Mesenchymal stem cell (in vitro differentiated cells and primary cell): ENCODE measurements at regions not wholly inside any gene's neighbourhood (a gene's known extent, or its start where the extent isn't known, plus 50 kb on each side); places are given as distances from the start of the nearest gene placed in this dataset.

ENCODE experiments used
- DNase-seq: peaks from one replicate; pipeline ENCODE4 v3.0.0-alpha.2; 2013
- H2AFZ ChIP-seq: one replicate; pipeline ENCODE4 v1.6.1; 2013; ENCODE audit warnings: low read depth, mild to moderate bottlenecking, control low read depth, inconsistent platforms, low read length, moderate library complexity
- H2AK5ac ChIP-seq: 2 replicates; pipeline ENCODE4 v1.6.1; 2013; ENCODE audit warnings: low read length, moderate library complexity, mild to moderate bottlenecking, inconsistent platforms; ENCODE audit not compliant: severe bottlenecking
- H2BK120ac ChIP-seq: one replicate; pipeline ENCODE4 v1.6.1; 2013; ENCODE audit warnings: low read depth, mild to moderate bottlenecking, inconsistent platforms, low read length, moderate library complexity
- H2BK12ac ChIP-seq, 2 experiments: one replicate each; pipeline ENCODE4 v1.6.1; 2013; ENCODE audit warnings: inconsistent platforms in 2 of 2, low read length in 2 of 2, mild to moderate bottlenecking in 2 of 2, moderate library complexity in 2 of 2, control low read depth in 1 of 2
- H2BK15ac ChIP-seq: one replicate; pipeline ENCODE4 v1.6.1; 2013; ENCODE audit warnings: mild to moderate bottlenecking, low read depth, inconsistent platforms; ENCODE audit not compliant: poor library complexity, severe bottlenecking
- H2BK5ac ChIP-seq: 2 replicates; pipeline ENCODE4 v1.6.1; 2013; ENCODE audit warnings: low read depth, mild to moderate bottlenecking, low read length, control low read depth, inconsistent platforms; ENCODE audit not compliant: poor library complexity, severe bottlenecking
- H3K14ac ChIP-seq, 2 experiments: one replicate each; pipeline ENCODE4 v1.6.1; 2013; ENCODE audit warnings: inconsistent platforms in 2 of 2, low read length in 2 of 2, control low read depth in 1 of 2, mild to moderate bottlenecking in 1 of 2, moderate library complexity in 1 of 2
- H3K18ac ChIP-seq, 2 experiments: one replicate each; pipeline ENCODE4 v1.6.1; 2013; ENCODE audit warnings: inconsistent platforms in 2 of 2, low read length in 2 of 2, control low read depth in 1 of 2, low read depth in 1 of 2, mild to moderate bottlenecking in 1 of 2
- H3K23ac ChIP-seq, 2 experiments: one replicate each; pipeline ENCODE4 v1.6.1; 2013; ENCODE audit warnings: inconsistent platforms in 2 of 2, low read length in 2 of 2, mild to moderate bottlenecking in 2 of 2, moderate library complexity in 2 of 2, control low read depth in 1 of 2
- H3K27ac ChIP-seq: 2 replicates; pipeline ENCODE4 v1.5.1; 2013; ENCODE audit warnings: mild to moderate bottlenecking, moderate library complexity, low read length, control low read depth, inconsistent platforms; ENCODE audit not compliant: poor library complexity, severe bottlenecking
- H3K27me3 ChIP-seq, 2 experiments: 2 replicates each; pipeline versions ENCODE4 v1.6.1 to v1.7.0; 2013; ENCODE audit warnings: low read length in 2 of 2, mild to moderate bottlenecking in 2 of 2, moderate library complexity in 2 of 2, control low read depth in 1 of 2, inconsistent platforms in 1 of 2; ENCODE audit not compliant: control insufficient read depth in 1 of 2, insufficient read depth in 1 of 2
- H3K36me3 ChIP-seq, 2 experiments: 2 replicates each; pipeline versions ENCODE4 v1.6.1 to v1.7.0; 2013; ENCODE audit warnings: low read length in 2 of 2, control low read depth in 1 of 2, inconsistent platforms in 1 of 2, low read depth in 1 of 2, mild to moderate bottlenecking in 1 of 2; ENCODE audit not compliant: insufficient read depth in 2 of 2, control insufficient read depth in 1 of 2
- H3K4ac ChIP-seq, 2 experiments: one replicate each; pipeline ENCODE4 v1.6.1; 2013; ENCODE audit warnings: inconsistent platforms in 2 of 2, low read length in 2 of 2, mild to moderate bottlenecking in 2 of 2, moderate library complexity in 2 of 2, control low read depth in 1 of 2, low read depth in 1 of 2
- H3K4me1 ChIP-seq: 2 replicates; pipeline ENCODE4 v1.6.1; 2013; ENCODE audit warnings: low read depth, low read length, control low read depth; ENCODE audit not compliant: control insufficient read depth, insufficient read depth
- H3K4me2 ChIP-seq: 2 replicates; pipeline ENCODE4 v1.6.1; 2013; ENCODE audit warnings: low read length, mild to moderate bottlenecking, inconsistent platforms; ENCODE audit not compliant: poor library complexity, severe bottlenecking
- H3K4me3 ChIP-seq, 2 experiments: 2 replicates each; pipeline versions ENCODE4 v1.5.1 to v1.7.0; 2013; ENCODE audit warnings: low read length in 2 of 2, mild to moderate bottlenecking in 2 of 2, control low read depth in 1 of 2, low read depth in 1 of 2; ENCODE audit not compliant: insufficient read depth in 1 of 2
- H3K79me1 ChIP-seq: replicated peaks from 2 replicates; pipeline ENCODE4 v1.6.1; 2013; ENCODE audit warnings: mild to moderate bottlenecking, control low read depth, low read length, inconsistent platforms; ENCODE audit not compliant: poor library complexity, severe bottlenecking
- H3K9ac ChIP-seq: 2 replicates; pipeline ENCODE4 v1.7.0; 2013; ENCODE audit warnings: mild to moderate bottlenecking, low read length, moderate library complexity
- H3K9me3 ChIP-seq: 2 replicates; pipeline ENCODE4 v1.7.0; 2013; ENCODE audit warnings: mild to moderate bottlenecking, low read length; ENCODE audit not compliant: control insufficient read depth
- H4K8ac ChIP-seq: one replicate; pipeline ENCODE4 v1.6.1; 2013; ENCODE audit warnings: inconsistent platforms, mild to moderate bottlenecking, low read length, moderate library complexity
- H4K91ac ChIP-seq: one replicate; pipeline ENCODE4 v1.6.1; 2013; ENCODE audit warnings: mild to moderate bottlenecking, low read length, inconsistent platforms
- WGBS: methylation state at CpG from one replicate; pipeline ENCODE4 v1.1.7; 2013; ENCODE audit warnings: mixed read lengths; 5-methylcytosine and 5-hydroxymethylcytosine counted together

DNA sequence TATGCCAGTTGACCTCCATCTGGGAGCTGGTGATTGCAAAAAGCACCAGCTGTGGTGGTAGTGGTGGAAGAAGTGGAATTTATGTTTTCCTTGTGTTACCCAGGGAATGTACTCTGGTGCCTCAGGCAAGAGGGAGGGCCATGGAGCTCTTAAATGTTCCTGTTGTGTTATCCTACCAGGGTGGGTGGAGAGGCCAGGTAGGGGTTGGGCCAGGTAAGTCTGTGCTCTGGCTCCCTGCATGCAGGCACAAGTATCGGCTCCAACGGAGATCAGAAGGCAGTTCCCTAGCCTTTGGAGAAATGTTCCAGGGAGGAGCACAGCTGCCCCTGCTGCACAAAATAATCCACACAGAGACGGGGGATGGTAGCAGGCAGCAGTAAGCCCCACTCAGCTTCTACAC lies 419.3 kb upstream of the EYS start:
- Histone ChIP-seq H3K14ac (no peak overlapping the region), H3K4me3 (no peak overlapping the region), H2BK120ac (no peak overlapping the region), H3K4me1 (no peaks in the 10 kb centered on the region), H3K9me3 (peaks cover 30% of the 10 kb centered on the region), H2AFZ (no peak overlapping the region), H3K4me2 (no peak overlapping the region), H3K9ac (no peak overlapping the region), H2BK15ac (no peak overlapping the region), H3K27me3 (no peaks in the 10 kb centered on the region), H4K91ac (no peak overlapping the region), H2BK12ac (no peak overlapping the region), H3K18ac (peak overlapping the region in 1 of 2 experiments; percentile 7), H3K79me1 (no peaks in the 10 kb centered on the region), H3K4ac (no peak overlapping the region), H3K27ac (no peak overlapping the region), H2AK5ac (no peak overlapping the region), H3K36me3 (no peaks in the 10 kb centered on the region), H3K23ac (no peak overlapping the region), H4K8ac (no peak overlapping the region), H2BK5ac (no peak overlapping the region)
- no peak for DNase-seq
- 92% methylated on average over 3 of the region's 3 CpGs for WGBS

DNA sequence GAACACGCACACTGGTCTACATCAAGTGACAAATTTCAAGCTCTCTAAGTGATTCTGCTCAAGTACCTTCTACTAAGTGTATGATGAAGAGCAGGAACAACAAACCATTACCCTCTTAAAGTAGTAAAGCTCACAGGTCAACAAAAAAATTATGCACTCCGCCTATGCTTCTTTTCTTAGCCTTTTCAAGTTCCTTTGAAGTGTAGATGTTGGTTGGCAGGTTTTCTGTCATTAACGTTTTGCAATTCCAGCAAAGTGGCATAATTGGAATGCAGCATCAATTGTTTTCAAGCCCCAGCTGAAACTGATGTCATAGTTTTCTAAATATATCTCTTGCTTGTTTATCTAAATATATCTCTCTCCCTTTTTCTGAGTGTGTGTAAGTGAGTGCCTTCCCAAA lies 396.9 kb upstream of the EYS start:
- H2BK5ac ChIP-seq = no peak overlapping the region
- no peak overlapping the region for H2BK12ac ChIP-seq
- H3K9ac ChIP-seq = no peak overlapping the region
- H3K4me3 ChIP-seq = no peak overlapping the region
- DNase-seq = peak; percentile 84
- H3K18ac ChIP-seq = no peak overlapping the region
- no peak overlapping the region for H3K4me2 ChIP-seq
- H4K8ac ChIP-seq = no peak overlapping the region
- H2BK15ac ChIP-seq = no peak overlapping the region
- H2AK5ac ChIP-seq = no peak overlapping the region
- H3K27me3 ChIP-seq = no peaks in the 10 kb centered on the region
- no peak overlapping the region for H3K27ac ChIP-seq
- no peak overlapping the region for H3K14ac ChIP-seq
- no peaks in the 10 kb centered on the region for H3K36me3 ChIP-seq
- H3K23ac ChIP-seq = no peak overlapping the region
- no peak overlapping the region for H2AFZ ChIP-seq
- no CpG with 5 or more reads among the region's 3 CpGs for WGBS
- H4K91ac ChIP-seq = no peak overlapping the region
- H3K79me1 ChIP-seq = no peaks in the 10 kb centered on the region
- H2BK120ac ChIP-seq = no peak overlapping the region
- H3K4ac ChIP-seq = peak overlapping the region in 1 of 2 experiments; percentile 69
- H3K4me1 ChIP-seq = no peaks in the 10 kb centered on the region
- H3K9me3 ChIP-seq = peaks cover 12% of the 10 kb centered on the region

DNA sequence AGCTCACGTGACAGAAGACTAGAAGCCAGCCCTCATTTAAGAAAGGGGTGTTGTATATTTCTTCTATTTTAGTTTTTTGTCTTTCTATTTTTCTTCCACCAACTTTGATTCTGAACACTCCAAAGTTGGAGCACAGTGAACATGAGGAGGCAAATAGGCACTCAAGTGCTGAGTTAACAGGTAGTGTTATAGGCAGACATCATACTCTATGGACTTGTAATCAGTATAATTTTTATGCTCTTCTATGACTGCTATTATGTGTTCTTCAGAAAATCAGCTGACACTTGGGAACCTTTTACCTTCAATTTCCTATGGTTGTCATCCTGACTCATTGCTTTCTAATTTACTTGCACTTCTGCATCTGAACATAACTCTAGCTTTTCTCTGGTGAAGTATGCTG lies 396.3 kb upstream of the EYS start:
- Histone ChIP-seq H3K18ac (no peak overlapping the region), H3K23ac (no peak overlapping the region), H3K36me3 (no peaks in the 10 kb centered on the region), H3K79me1 (no peaks in the 10 kb centered on the region), H3K27ac (no peak overlapping the region), H2AFZ (no peak overlapping the region), H3K4me3 (no peak overlapping the region), H2BK120ac (no peak overlapping the region), H3K9me3 (peaks cover 6% of the 10 kb centered on the region), H4K91ac (no peak overlapping the region), H3K4me2 (no peak overlapping the region), H3K14ac (no peak overlapping the region), H4K8ac (no peak overlapping the region), H2BK5ac (no peak overlapping the region), H3K4me1 (no peaks in the 10 kb centered on the region), H2BK12ac (no peak overlapping the region), H3K9ac (no peak overlapping the region), H2AK5ac (no peak overlapping the region), H3K4ac (peak overlapping the region in 1 of 2 experiments; percentile 41), H2BK15ac (no peak overlapping the region), H3K27me3 (no peaks in the 10 kb centered on the region)
- WGBS = no CpG with 5 or more reads among the region's 1 CpG
- DNase-seq = peak; percentile 61

DNA sequence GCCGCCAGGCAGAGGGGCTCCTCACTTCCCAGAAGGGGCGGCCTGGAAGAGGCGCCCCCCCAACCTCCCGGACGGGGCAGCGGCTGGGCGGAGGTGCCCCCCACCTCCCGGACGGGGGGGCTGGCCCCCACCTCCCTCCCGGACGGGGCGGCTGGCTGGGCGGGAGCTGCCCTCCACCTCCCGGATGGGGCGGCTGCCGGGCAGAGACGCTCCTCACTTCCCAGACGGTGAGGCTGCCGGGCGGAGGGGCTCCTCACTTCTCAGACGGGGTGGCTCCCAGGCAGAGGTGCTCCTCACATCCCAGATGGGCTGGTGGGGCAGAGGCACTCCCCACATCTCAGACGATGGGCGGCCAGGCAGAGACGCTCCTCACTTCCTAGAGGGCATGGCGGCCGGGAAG lies 389.7 kb upstream of the EYS start:
- H2BK5ac ChIP-seq = no peak overlapping the region
- H3K4me1 ChIP-seq = no peaks in the 10 kb centered on the region
- peak overlapping the region; percentile 61 for H4K91ac ChIP-seq
- DNase-seq = no peak
- no peak overlapping the region for H2AK5ac ChIP-seq
- H3K27ac ChIP-seq = no peak overlapping the region
- H3K4ac ChIP-seq = no peak overlapping the region
- peak overlapping the region; percentile 34 for H2BK120ac ChIP-seq
- H3K36me3 ChIP-seq = no peaks in the 10 kb centered on the region
- H3K4me3 ChIP-seq = no peak overlapping the region
- no peaks in the 10 kb centered on the region for H3K9me3 ChIP-seq
- no peak overlapping the region for H2BK15ac ChIP-seq
- no peak overlapping the region for H3K9ac ChIP-seq
- H3K18ac ChIP-seq = peak overlapping the region in 1 of 2 experiments; percentile 62
- 97% methylated on average over 20 of the region's 26 CpGs for WGBS
- H3K14ac ChIP-seq = no peak overlapping the region
- H4K8ac ChIP-seq = no peak overlapping the region
- H3K4me2 ChIP-seq = no peak overlapping the region
- no peak overlapping the region for H3K23ac ChIP-seq
- no peak overlapping the region for H2AFZ ChIP-seq
- no peak overlapping the region for H2BK12ac ChIP-seq
- H3K79me1 ChIP-seq = no peaks in the 10 kb centered on the region
- H3K27me3 ChIP-seq = no peaks in the 10 kb centered on the region
